H1 (cell line): ENCODE measurements at regions not wholly inside any gene's neighbourhood (a gene's known extent, or its start where the extent isn't known, plus 50 kb on each side); places are given as distances from the start of the nearest gene placed in this dataset.
A peak's percentile ranks its signal among the peaks of the same experiment; 100 is the strongest.

ENCODE experiments used
- CTCF ChIA-PET: fragments of 300-600 bp; sonication (Branson Sonifier 250); formaldehyde crosslinking; loops from one replicate; lab custom pipeline; 2021; ENCODE audit not compliant: partially characterized antibody; lab: Charles Lee
- POLR2A ChIA-PET: fragments of 300-600 bp; sonication (Branson Sonifier 250); formaldehyde crosslinking; loops from one replicate; lab custom pipeline; 2021; ENCODE audit warnings: inconsistent platforms; ENCODE audit not compliant: partially characterized antibody; lab: Charles Lee
- DNase-seq, 2 experiments: peaks; one replicate each; pipeline versions ENCODE4 v3.0.0 to v3.0.0-alpha.2; 2010 to 2022; ENCODE audit warnings: low spot score in 2 of 2, low read depth in 1 of 2, mixed read lengths in 1 of 2
- FAIRE-seq: peaks from 2 replicates; lab custom pipeline; 2011; peaks lifted over from hg19 to GRCh38; lab: Jason Lieb, UNC
- H2AFZ ChIP-seq: 2 replicates; pipeline ENCODE4 v1.8.1; 2012; ENCODE audit warnings: low read length, inconsistent platforms
- H2AK5ac ChIP-seq: 2 replicates; pipeline ENCODE4 v1.6.1; 2013; ENCODE audit warnings: low read depth, low read length
- H2BK120ac ChIP-seq: replicated peaks from 2 replicates; pipeline ENCODE3; 2013; ENCODE audit warnings: low read depth, low read length, inconsistent platforms
- H2BK12ac ChIP-seq: 2 replicates; pipeline ENCODE4 v1.6.1; 2013; ENCODE audit warnings: low read depth, low read length
- H2BK15ac ChIP-seq: 2 replicates; pipeline ENCODE4 v1.6.1; 2013; ENCODE audit warnings: low read length
- H2BK20ac ChIP-seq: 2 replicates; pipeline ENCODE4 v1.6.1; 2013; ENCODE audit warnings: low read length
- H2BK5ac ChIP-seq: 2 replicates; pipeline ENCODE4 v1.6.1; 2013; ENCODE audit warnings: low read depth, low read length
- H3K14ac ChIP-seq: 2 replicates; pipeline ENCODE4 v1.6.1; 2013; ENCODE audit warnings: inconsistent platforms; ENCODE audit not compliant: insufficient read length
- H3K18ac ChIP-seq: 2 replicates; pipeline ENCODE4 v1.6.1; 2013; ENCODE audit warnings: low read length; ENCODE audit errors: extremely low read depth
- H3K23ac ChIP-seq: 2 replicates; pipeline ENCODE4 v1.6.1; 2013; ENCODE audit warnings: inconsistent platforms; ENCODE audit not compliant: insufficient read length
- H3K23me2 ChIP-seq: 2 replicates; pipeline ENCODE4 v1.6.1; 2013; ENCODE audit warnings: low read depth, low read length
- H3K27ac ChIP-seq: 2 replicates; pipeline ENCODE4 v1.6.1; 2011; ENCODE audit warnings: low read depth, low read length, inconsistent platforms
- H3K27me3 ChIP-seq, 4 experiments: replicated peaks in 1 of 4; 1 replicate in 1 of 4; 2 replicates in 3 of 4; pipeline versions ENCODE4 v1.6.1 to v1.8.1; 2011 to 2013; ENCODE audit warnings: low read length in 3 of 4, mild to moderate bottlenecking in 3 of 4, inconsistent platforms in 2 of 4, mixed read lengths in 2 of 4, moderate library complexity in 1 of 4; ENCODE audit not compliant: control insufficient read depth in 3 of 4, insufficient read depth in 3 of 4; ENCODE audit errors: extremely low read depth in 1 of 4
- H3K36me3 ChIP-seq, 4 experiments: 2 replicates each; pipeline versions ENCODE4 v1.6.1 to v1.8.1; 2011 to 2013; ENCODE audit warnings: mild to moderate bottlenecking in 4 of 4, low read length in 3 of 4, moderate library complexity in 2 of 4, control low read depth in 1 of 4, inconsistent platforms in 1 of 4; ENCODE audit not compliant: insufficient read depth in 4 of 4, control insufficient read depth in 2 of 4
- H3K4ac ChIP-seq: replicated peaks from 2 replicates; pipeline ENCODE3; 2013; ENCODE audit warnings: low read length, low read depth, mixed read lengths, inconsistent platforms; ENCODE audit not compliant: insufficient read length
- H3K4me1 ChIP-seq, 4 experiments: replicated peaks in 1 of 4; 1 replicate in 1 of 4; 2 replicates in 3 of 4; pipeline versions ENCODE4 v1.6.1 to v1.8.1; 2011 to 2013; ENCODE audit warnings: low read length in 3 of 4, inconsistent platforms in 2 of 4, mixed read lengths in 1 of 4; ENCODE audit not compliant: insufficient read depth in 4 of 4, control insufficient read depth in 3 of 4
- H3K4me2 ChIP-seq, 2 experiments: 2 replicates each; pipeline versions ENCODE4 v1.6.1 to v1.8.1; 2011 to 2013; ENCODE audit warnings: low read depth in 2 of 2, low read length in 2 of 2, control low read depth in 1 of 2, inconsistent platforms in 1 of 2, mild to moderate bottlenecking in 1 of 2; ENCODE audit not compliant: insufficient read depth in 1 of 2
- H3K4me3 ChIP-seq, 4 experiments: fragments of 200-600, 300-600 bp in 1 of 4; sonication (generic), shearing (Covaris generic), sonication (Bioruptor Twin) in 1 of 4; 2 replicates each; pipeline versions ENCODE4 v1.5.1 to v1.8.1; 2011 to 2016; ENCODE audit warnings: low read length in 4 of 4, low read depth in 3 of 4, control low read depth in 2 of 4, inconsistent platforms in 2 of 4, mild to moderate bottlenecking in 2 of 4, mixed read lengths in 1 of 4, moderate library complexity in 1 of 4; ENCODE audit not compliant: insufficient read depth in 2 of 4; ENCODE audit errors: extremely low read depth in 1 of 4
- H3K56ac ChIP-seq: replicated peaks from 2 replicates; pipeline ENCODE3; 2013; ENCODE audit warnings: low read depth, mild to moderate bottlenecking, mixed read lengths, low read length, inconsistent platforms; ENCODE audit not compliant: insufficient read length
- H3K79me1 ChIP-seq: 2 replicates; pipeline ENCODE4 v1.6.1; 2013; ENCODE audit warnings: low read depth, low read length, control low read depth
- H3K79me2 ChIP-seq, 2 experiments: 2 replicates each; pipeline versions ENCODE4 v1.6.1 to v1.8.1; 2012 to 2013; ENCODE audit warnings: low read length in 2 of 2, mild to moderate bottlenecking in 2 of 2, inconsistent platforms in 1 of 2; ENCODE audit not compliant: insufficient read depth in 2 of 2, control insufficient read depth in 1 of 2
- H3K9ac ChIP-seq, 4 experiments: replicated peaks in 1 of 4; 1 replicate in 1 of 4; 2 replicates in 3 of 4; pipeline versions ENCODE4 v1.6.1 to v1.8.1; 2011 to 2013; ENCODE audit warnings: low read depth in 3 of 4, low read length in 3 of 4, control low read depth in 2 of 4, mild to moderate bottlenecking in 2 of 4, moderate library complexity in 2 of 4, inconsistent platforms in 1 of 4; ENCODE audit errors: extremely low read depth in 1 of 4
- H3K9me3 ChIP-seq, 2 experiments: 2 replicates each; pipeline versions ENCODE4 v1.6.1 to v1.8.1; 2012 to 2013; ENCODE audit warnings: mild to moderate bottlenecking in 2 of 2, moderate library complexity in 2 of 2, control low read depth in 1 of 2, inconsistent platforms in 1 of 2, low read depth in 1 of 2, low read length in 1 of 2, mixed read lengths in 1 of 2; ENCODE audit not compliant: insufficient read depth in 2 of 2
- H4K20me1 ChIP-seq, 2 experiments: replicated peaks in 1 of 2; 2 replicates each; pipeline versions ENCODE3 to v1.8.1; 2011 to 2013; ENCODE audit warnings: inconsistent platforms in 2 of 2, low read length in 2 of 2, mild to moderate bottlenecking in 1 of 2; ENCODE audit not compliant: insufficient read depth in 2 of 2, control insufficient read depth in 1 of 2
- H4K5ac ChIP-seq: 2 replicates; pipeline ENCODE4 v1.6.1; 2013; ENCODE audit warnings: low read length, low read depth, mixed read lengths, inconsistent platforms; ENCODE audit not compliant: insufficient read length
- H4K8ac ChIP-seq: 2 replicates; pipeline ENCODE4 v1.8.0; 2013; ENCODE audit warnings: mild to moderate bottlenecking, moderate library complexity, low read length, inconsistent platforms; ENCODE audit not compliant: insufficient read depth; ENCODE audit errors: extremely low read depth
- H4K91ac ChIP-seq: replicated peaks from 2 replicates; pipeline ENCODE3; 2013; ENCODE audit warnings: low read length, mixed read lengths, inconsistent platforms; ENCODE audit not compliant: insufficient read length
- ASH2L ChIP-seq: fragments of 200-600, 300-600 bp; sonication (generic); IDR thresholded peaks from one replicate; pipeline ENCODE4 v1.7.1; 2017; ENCODE audit warnings: low read length
- RFX5 ChIP-seq: IDR thresholded peaks from 2 replicates; pipeline ENCODE4 v1.6.1; 2011; ENCODE audit warnings: low read depth, low read length, improper control_type of control experiment, borderline replicate concordance
- SUZ12 ChIP-seq: fragments of 200-600 bp; sonication (generic); IDR thresholded peaks from 2 replicates; pipeline ENCODE4 v1.6.1; 2012; ENCODE audit warnings: mild to moderate bottlenecking, inconsistent platforms, low read length, moderate library complexity, mixed read lengths
- TEAD4 ChIP-seq: IDR thresholded peaks from 2 replicates; pipeline ENCODE4 v1.6.1; 2012; ENCODE audit warnings: low read depth, low read length, inconsistent platforms, mixed read lengths
- WGBS, 2 experiments: shearing (Covaris generic) in 1 of 2; methylation state at CpG; one replicate each; pipeline versions ENCODE4 v1.1.6 to v1.1.7; 2013 to 2015; ENCODE audit warnings: low lambda C conversion rate in 2 of 2, mixed read lengths in 2 of 2, inconsistent platforms in 1 of 2, low coverage in 1 of 2, missing lambda C conversion rate in 1 of 2; ENCODE audit not compliant: insufficient replicate concordance in 2 of 2, insufficient coverage in 1 of 2, insufficient read length in 1 of 2; ENCODE audit errors: extremely low coverage in 1 of 2, missing lambda C conversion rate in 1 of 2; 5-methylcytosine and 5-hydroxymethylcytosine counted together
- TF ChIP-seq, protein P1 (sequence below): IDR thresholded peaks from 2 replicates; pipeline ENCODE4 v1.6.1; 2011; ENCODE audit warnings: low read length, improper control_type of control experiment

DNA sequence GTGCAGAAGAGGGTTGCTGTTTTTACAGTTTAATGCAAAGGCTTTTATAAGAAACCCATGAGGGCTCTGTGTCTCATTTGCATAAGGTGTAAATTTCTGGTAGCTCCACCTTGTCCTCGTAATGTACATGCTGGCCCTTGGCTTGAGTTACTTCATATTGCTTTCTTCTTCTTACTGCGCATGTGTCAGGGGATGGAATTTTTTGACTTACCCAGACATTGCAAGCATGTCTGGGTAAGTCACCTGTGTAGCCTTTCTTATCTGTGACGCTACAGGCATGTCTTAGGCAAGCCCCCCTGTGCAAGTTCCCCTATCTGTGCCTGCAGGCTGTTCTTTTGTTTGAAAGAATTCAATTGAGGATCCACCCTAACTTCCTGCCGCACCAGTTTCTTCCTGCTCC is 274.2 kb downstream of the ETNK1 start:
- WGBS, 2 experiments: 73% methylated on average over 4 of the region's 4 CpGs; no CpG with 5 or more reads in 1 of the 2 experiments
- no peak for FAIRE-seq
- no peak overlapping the region for H3K4me2 ChIP-seq

More for the DNA sequence above, 274.2 kb downstream of the ETNK1 start:
- H4K20me1 ChIP-seq: no peaks in the 10 kb centered on the region
- no peak overlapping the region for H3K27ac ChIP-seq
- no peak for TF ChIP-seq ASH2L
- TF ChIP-seq SUZ12: no peak
- TF ChIP-seq TEAD4: no peak
- no peak for TF ChIP-seq RFX5
- TF ChIP-seq, protein P1, sequence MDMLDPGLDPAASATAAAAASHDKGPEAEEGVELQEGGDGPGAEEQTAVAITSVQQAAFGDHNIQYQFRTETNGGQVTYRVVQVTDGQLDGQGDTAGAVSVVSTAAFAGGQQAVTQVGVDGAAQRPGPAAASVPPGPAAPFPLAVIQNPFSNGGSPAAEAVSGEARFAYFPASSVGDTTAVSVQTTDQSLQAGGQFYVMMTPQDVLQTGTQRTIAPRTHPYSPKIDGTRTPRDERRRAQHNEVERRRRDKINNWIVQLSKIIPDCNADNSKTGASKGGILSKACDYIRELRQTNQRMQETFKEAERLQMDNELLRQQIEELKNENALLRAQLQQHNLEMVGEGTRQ: no peak
- no peak overlapping the region for H2BK15ac ChIP-seq
- no peaks in the 10 kb centered on the region for H3K27me3 ChIP-seq
- H3K4me1 ChIP-seq: peaks cover 0 to 7% (median 3%) of the 10 kb centered on the region in 4 experiments; a peak in 3 of 7 replicates
- peak overlapping the region; percentile 86; the same call in 1 of the 2 replicates for H2BK5ac ChIP-seq
- ChIA-PET CTCF (no interaction called here), POLR2A (no interaction called here)
- peak overlapping the region; percentile 68 for H2BK120ac ChIP-seq
- H4K5ac ChIP-seq: peak overlapping the region; percentile 10
- H4K91ac ChIP-seq: no peak overlapping the region
- H2BK12ac ChIP-seq: no peak overlapping the region
- no peak overlapping the region for H3K14ac ChIP-seq
- H3K9me3 ChIP-seq: no peaks in the 10 kb centered on the region
- no peak overlapping the region for H3K4ac ChIP-seq
- no peak overlapping the region for H3K18ac ChIP-seq
- H3K36me3 ChIP-seq: no peaks in the 10 kb centered on the region
- no peaks in the 10 kb centered on the region for H3K79me2 ChIP-seq
- no peak overlapping the region for H3K23ac ChIP-seq
- H4K8ac ChIP-seq: no peak overlapping the region
- 0 out of 2 replicates have a peak overlapping the region, but pooled peaks have one; percentile 43 for H2BK20ac ChIP-seq
- no peak overlapping the region for H3K4me3 ChIP-seq
- no peaks in the 10 kb centered on the region for H3K23me2 ChIP-seq
- no peak overlapping the region for H3K9ac ChIP-seq
- no peaks in the 10 kb centered on the region for H3K79me1 ChIP-seq
- no peak overlapping the region for H2AK5ac ChIP-seq
- DNase-seq: no peak
- no peak overlapping the region for H3K56ac ChIP-seq
- H2AFZ ChIP-seq: peak overlapping the region; percentile 26; the same call in 1 of the 2 replicates
